IMR-90 (cell line): ENCODE measurements at regions not wholly inside any gene's neighbourhood (a gene's known extent, or its start where the extent isn't known, plus 50 kb on each side); places are given as distances from the start of the nearest gene placed in this dataset.

Experiments used
- ATAC-seq: fragments of 200-7000 bp; cut with Tn5 transposase; 2 replicates; pipeline ENCODE4 v1.9.1; 2020; ENCODE audit warnings: low read depth, mild to moderate bottlenecking, moderate library complexity
- BruUV-seq: library from RNA; stranded (reverse); fragments of 400-500 nt; replicated peaks from 2 replicates; lab custom pipeline; 2021; lab: Mats Ljungman, UMichigan
- CTCF ChIA-PET: fragments of 300-600 bp; formaldehyde crosslinking; extraction: SDS; loops from one replicate; lab custom pipeline; 2021; ENCODE audit warnings: antibody characterized with exemption; lab: Yijun Ruan, JAX
- POLR2A ChIA-PET: fragments of 300-600 bp; sonication (Branson Sonifier 250); formaldehyde crosslinking; loops from one replicate; lab custom pipeline; 2022; ENCODE audit warnings: antibody characterized with exemption; ENCODE audit not compliant: unreplicated experiment; lab: Charles Lee
- DNase-seq: peaks from one replicate; pipeline ENCODE4 v3.0.0; 2013
- H2AFZ ChIP-seq: replicated peaks from 2 replicates; pipeline ENCODE3; 2013; ENCODE audit warnings: low read length, mild to moderate bottlenecking; ENCODE audit not compliant: poor library complexity
- H2AK5ac ChIP-seq: 2 replicates; pipeline ENCODE4 v1.6.1; 2013; ENCODE audit warnings: low read depth, low read length, inconsistent platforms
- H2AK9ac ChIP-seq: replicated peaks from 2 replicates; pipeline ENCODE3; 2013; ENCODE audit warnings: mild to moderate bottlenecking, low read depth, low read length, moderate library complexity; ENCODE audit not compliant: poor library complexity
- H2BK120ac ChIP-seq: 2 replicates; pipeline ENCODE4 v1.6.1; 2013; ENCODE audit warnings: low read depth, low read length, inconsistent platforms
- H2BK15ac ChIP-seq: 3 replicates; pipeline ENCODE4 v1.6.1; 2013; ENCODE audit warnings: low read depth, low read length, inconsistent platforms
- H2BK20ac ChIP-seq: 2 replicates; pipeline ENCODE4 v1.6.1; 2013; ENCODE audit warnings: low read depth, mild to moderate bottlenecking, inconsistent platforms, low read length, moderate library complexity
- H2BK5ac ChIP-seq: 2 replicates; pipeline ENCODE4 v1.6.1; 2013; ENCODE audit warnings: mild to moderate bottlenecking, low read depth, low read length, inconsistent platforms; ENCODE audit not compliant: poor library complexity, severe bottlenecking
- H3K14ac ChIP-seq: replicated peaks from 2 replicates; pipeline ENCODE4 v1.6.1; 2013; ENCODE audit warnings: low read depth, low read length, inconsistent platforms
- H3K18ac ChIP-seq: 2 replicates; pipeline ENCODE4 v1.6.1; 2013; ENCODE audit warnings: low read depth, low read length, control low read depth
- H3K23ac ChIP-seq: 2 replicates; pipeline ENCODE4 v1.6.1; 2013; ENCODE audit warnings: low read depth, low read length, inconsistent platforms
- H3K27ac ChIP-seq: 2 replicates; pipeline ENCODE4 v1.5.1; 2013; ENCODE audit warnings: mild to moderate bottlenecking, control low read depth, low read length; ENCODE audit not compliant: insufficient read depth
- H3K27me3 ChIP-seq: 2 replicates; pipeline ENCODE4 v1.6.1; 2013; ENCODE audit warnings: low read length; ENCODE audit not compliant: control insufficient read depth, insufficient read depth
- H3K36me3 ChIP-seq: 2 replicates; pipeline ENCODE4 v1.6.1; 2013; ENCODE audit warnings: low read length, mixed read lengths; ENCODE audit not compliant: control insufficient read depth, insufficient read depth
- H3K4ac ChIP-seq: 2 replicates; pipeline ENCODE4 v1.6.1; 2013; ENCODE audit warnings: low read depth, low read length, inconsistent platforms
- H3K4me1 ChIP-seq: 2 replicates; pipeline ENCODE4 v1.6.1; 2013; ENCODE audit warnings: low read length, mixed read lengths; ENCODE audit not compliant: control insufficient read depth, insufficient read depth
- H3K4me2 ChIP-seq: 2 replicates; pipeline ENCODE4 v1.6.1; 2013; ENCODE audit warnings: low read depth, mild to moderate bottlenecking, control low read depth, low read length, moderate library complexity
- H3K4me3 ChIP-seq: 2 replicates; pipeline ENCODE4 v1.5.1; 2013; ENCODE audit warnings: low read depth, mild to moderate bottlenecking, control low read depth, low read length, moderate library complexity; ENCODE audit not compliant: insufficient read depth
- H3K56ac ChIP-seq: 2 replicates; pipeline ENCODE4 v1.6.1; 2013; ENCODE audit warnings: low read length, inconsistent platforms; ENCODE audit not compliant: insufficient read depth; ENCODE audit errors: extremely low read depth
- H3K79me1 ChIP-seq, 2 experiments: 2 replicates each; pipeline ENCODE4 v1.6.1; 2013; ENCODE audit warnings: low read length in 2 of 2, inconsistent platforms in 1 of 2, low read depth in 1 of 2
- H3K9ac ChIP-seq: 2 replicates; pipeline ENCODE4 v1.6.1; 2013; ENCODE audit warnings: low read depth, low read length, control low read depth
- H3K9me1 ChIP-seq: 2 replicates; pipeline ENCODE4 v1.6.1; 2013; ENCODE audit warnings: low read length, inconsistent platforms; ENCODE audit not compliant: insufficient read depth
- H3K9me3 ChIP-seq: 2 replicates; pipeline ENCODE4 v1.6.1; 2013; ENCODE audit warnings: low read length; ENCODE audit not compliant: control insufficient read depth, insufficient read depth
- H4K20me1 ChIP-seq: 2 replicates; pipeline ENCODE4 v1.6.1; 2013; ENCODE audit warnings: low read length, inconsistent platforms; ENCODE audit not compliant: insufficient read depth
- H4K5ac ChIP-seq: 2 replicates; pipeline ENCODE4 v1.6.1; 2013; ENCODE audit warnings: mild to moderate bottlenecking, low read depth, low read length, control low read depth
- H4K8ac ChIP-seq, 2 experiments: 2 replicates each; pipeline ENCODE4 v1.6.1; 2013; ENCODE audit warnings: low read depth in 2 of 2, low read length in 2 of 2, control low read depth in 1 of 2, inconsistent platforms in 1 of 2
- H4K91ac ChIP-seq: 2 replicates; pipeline ENCODE4 v1.6.1; 2013; ENCODE audit warnings: low read depth, low read length, inconsistent platforms; ENCODE audit not compliant: insufficient read depth
- CEBPB ChIP-seq: IDR thresholded peaks from 2 replicates; pipeline ENCODE4 v1.6.1; 2012; ENCODE audit warnings: low read depth, low read length, improper control_type of control experiment
- CHD1 ChIP-seq: IDR thresholded peaks from 2 replicates; pipeline ENCODE4 v1.6.1; 2012; ENCODE audit warnings: low read depth, low read length, improper control_type of control experiment
- CTCF ChIP-seq: conservative IDR thresholded peaks from 2 replicates; pipeline ENCODE4 v1.5.1; 2012; ENCODE audit warnings: mild to moderate bottlenecking, low read depth, low read length, improper control_type of control experiment
- FOS ChIP-seq: fragments of 150-350 bp; IDR thresholded peaks from 2 replicates; pipeline ENCODE4 v1.6.1; 2016; ENCODE audit warnings: low read depth, low read length
- MAZ ChIP-seq: IDR thresholded peaks from 2 replicates; pipeline ENCODE4 v1.6.1; 2012; ENCODE audit warnings: low read depth, mild to moderate bottlenecking, low read length, improper control_type of control experiment, moderate library complexity, borderline replicate concordance
- MXI1 ChIP-seq: IDR thresholded peaks from 2 replicates; pipeline ENCODE4 v1.6.1; 2012; ENCODE audit warnings: low read depth, mild to moderate bottlenecking, low read length, moderate library complexity, borderline replicate concordance
- NFE2L2 ChIP-seq: fragments of 150-350 bp; IDR thresholded peaks from 2 replicates; pipeline ENCODE4 v1.6.1; 2016; ENCODE audit warnings: low read depth, mild to moderate bottlenecking, low read length
- RAD21 ChIP-seq: IDR thresholded peaks from 2 replicates; pipeline ENCODE4 v1.6.1; 2012; ENCODE audit warnings: low read length, improper control_type of control experiment
- RCOR1 ChIP-seq: IDR thresholded peaks from 2 replicates; pipeline ENCODE4 v1.6.1; 2012; ENCODE audit warnings: mild to moderate bottlenecking, low read length, improper control_type of control experiment; ENCODE audit not compliant: insufficient replicate concordance
- SMC3 ChIP-seq: fragments of 150-350 bp; IDR thresholded peaks from 2 replicates; pipeline ENCODE4 v1.6.1; 2016; ENCODE audit warnings: low read depth, mild to moderate bottlenecking, antibody characterized with exemption, low read length, moderate library complexity
- USF2 ChIP-seq: fragments of 150-350 bp; IDR thresholded peaks from 2 replicates; pipeline ENCODE4 v1.6.1; 2017; ENCODE audit warnings: mild to moderate bottlenecking, antibody characterized with exemption, low read length, low read depth
- WGBS, 2 experiments: methylation state at CpG; one replicate each; pipeline versions ENCODE4 v1.1.5 to v1.1.7; 2013; ENCODE audit warnings: missing lambda C conversion rate in 2 of 2; ENCODE audit not compliant: insufficient read length in 1 of 2; ENCODE audit errors: extremely low coverage in 2 of 2; 5-methylcytosine and 5-hydroxymethylcytosine counted together
- dilution Hi-C: fragments of 300-500 bp; cut with HindIII; formaldehyde crosslinking; loops from one replicate; pipeline ENCODE4 v1.14.3; 2018; ENCODE audit warnings: low sequenced_read_pairs; ENCODE audit not compliant: unreplicated experiment
- in situ Hi-C: fragments of 300-500 bp; cut with MboI; formaldehyde crosslinking; loops from 3 replicates; pipeline ENCODE4 v1.14.3; 2019; ENCODE audit warnings: low sequenced_read_pairs, inconsistent platforms, mixed read lengths
- intact Hi-C: fragments of 100-400 bp; cut with micrococcal nuclease; formaldehyde crosslinking; loops from 2 replicates; pipeline ENCODE4 v1.10.0; 2022

- H3K4me2 ChIP-seq: no peak overlapping the region
- H3K56ac ChIP-seq: no peak overlapping the region
- no peak overlapping the region for H3K4me3 ChIP-seq
- ATAC-seq: no peak
- no peak overlapping the region for H3K4ac ChIP-seq
- BruUV-seq: no TSS peak
- no peaks in the 10 kb centered on the region for H3K9me1 ChIP-seq
- no peak overlapping the region for H3K9ac ChIP-seq
- H3K4me1 ChIP-seq: no peaks in the 10 kb centered on the region
- no peak overlapping the region for H2AK9ac ChIP-seq
- H4K5ac ChIP-seq: no peak overlapping the region
- H3K27ac ChIP-seq: no peak overlapping the region
- intact Hi-C loops: no loop called here
- ChIA-PET POLR2A (no interaction called here), CTCF (no interaction called here)
- H2BK120ac ChIP-seq: no peak overlapping the region
- H2BK15ac ChIP-seq: no peak overlapping the region
- no peaks in the 10 kb centered on the region for H3K27me3 ChIP-seq
- dilution Hi-C loops: no loop called here
- peaks cover 10% of the 10 kb centered on the region for H3K9me3 ChIP-seq
- H4K8ac ChIP-seq: no peak overlapping the region
- in situ Hi-C loops: no loop called here
- H2AFZ ChIP-seq: no peak overlapping the region
- WGBS, 2 experiments: no CpG with 5 or more reads among the region's 3 CpGs
- H2BK20ac ChIP-seq: no peak overlapping the region
- DNase-seq: no peak
- H3K36me3 ChIP-seq: no peaks in the 10 kb centered on the region
- H2BK5ac ChIP-seq: no peak overlapping the region
- H3K14ac ChIP-seq: no peak overlapping the region
- H2AK5ac ChIP-seq: no peak overlapping the region
- H3K79me1 ChIP-seq: no peaks in the 10 kb centered on the region
- no peak overlapping the region for H4K91ac ChIP-seq
- no peak overlapping the region for H3K18ac ChIP-seq
- H3K23ac ChIP-seq: no peak overlapping the region
- H4K20me1 ChIP-seq: no peaks in the 10 kb centered on the region
- no peak for TF ChIP-seq MXI1
- no peak for TF ChIP-seq MAZ
- no peak for TF ChIP-seq CHD1
- no peak for TF ChIP-seq CEBPB
- TF ChIP-seq FOS: no peak
- no peak for TF ChIP-seq RAD21
- TF ChIP-seq CTCF: no peak
- TF ChIP-seq USF2: no peak
- TF ChIP-seq RCOR1: no peak
- TF ChIP-seq NFE2L2: no peak
- TF ChIP-seq SMC3: no peak
These were observed 885.6 kb upstream of the COX7C start for GRCh38 chr5:85732185-85732584.
